Immature natural killer cell (primary cell): ENCODE measurements at regions not wholly inside any gene's neighbourhood (a gene's known extent, or its start where the extent isn't known, plus 50 kb on each side); places are given as distances from the start of the nearest gene placed in this dataset.

ENCODE experiments used
- DNase-seq, 3 donors: peaks; one replicate each; pipeline ENCODE4 v3.0.0; 2022; ENCODE audit warnings: mixed read lengths in 1 of 3
- H3K27ac Mint-ChIP-seq, 6 donors: one replicate each; pipeline ENCODE4 v1.8.0; 2020; ENCODE audit warnings: mixed read lengths in 6 of 6, mild to moderate bottlenecking in 5 of 6, inconsistent platforms in 4 of 6, moderate library complexity in 3 of 6
- H3K27me3 Mint-ChIP-seq, 3 donors: one replicate each; pipeline ENCODE4 v1.8.0; 2020 to 2021; ENCODE audit warnings: low read depth in 3 of 3, mild to moderate bottlenecking in 3 of 3, mixed read lengths in 3 of 3, moderate library complexity in 3 of 3, inconsistent platforms in 1 of 3
- H3K36me3 Mint-ChIP-seq, 3 donors: one replicate each; pipeline ENCODE4 v1.8.0; 2020; ENCODE audit warnings: mixed read lengths in 3 of 3, inconsistent platforms in 2 of 3, mild to moderate bottlenecking in 2 of 3
- H3K4me1 Mint-ChIP-seq, 2 donors: one replicate each; pipeline ENCODE4 v1.8.0; 2020; ENCODE audit warnings: inconsistent platforms in 2 of 2, mild to moderate bottlenecking in 2 of 2, mixed read lengths in 2 of 2, moderate library complexity in 1 of 2
- H3K4me3 Mint-ChIP-seq, 5 donors: one replicate each; pipeline ENCODE4 v1.8.0; 2020; ENCODE audit warnings: mild to moderate bottlenecking in 5 of 5, mixed read lengths in 5 of 5, inconsistent platforms in 3 of 5, moderate library complexity in 3 of 5
- H3K9me3 Mint-ChIP-seq, 6 donors: one replicate each; pipeline ENCODE4 v1.8.0; 2020; ENCODE audit warnings: mild to moderate bottlenecking in 6 of 6, mixed read lengths in 6 of 6, inconsistent platforms in 4 of 6, moderate library complexity in 3 of 6

DNA sequence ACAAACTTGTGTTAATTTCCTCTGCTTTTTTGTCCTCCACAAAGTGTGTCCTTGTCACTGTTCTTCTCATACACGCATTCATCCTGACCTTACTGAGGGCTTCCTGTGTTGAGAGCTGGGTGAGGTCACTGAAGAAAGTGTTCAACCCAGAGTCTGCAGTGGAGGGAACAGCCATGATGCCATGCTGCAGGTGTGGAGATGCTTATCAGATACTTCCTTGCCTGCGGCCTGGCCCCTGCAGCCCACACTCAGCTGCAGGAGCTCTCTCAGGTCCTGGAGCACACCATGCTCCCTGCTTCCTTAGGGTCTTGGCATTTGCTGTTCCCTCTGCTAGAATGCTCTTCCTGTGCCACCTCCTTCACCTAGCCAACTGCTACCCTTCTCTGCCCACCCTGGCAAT is 108.1 kb upstream of the SPRY4 start:
- Mint-ChIP-seq H3K27me3 (peaks cover 0 to 5% (median 0%) of the 10 kb centered on the region in 3 donors), H3K27ac (peak overlapping the region; percentile 85 to 98 (median 92)), H3K9me3 (no peaks in the 10 kb centered on the region), H3K4me1 (peaks cover 35 to 37% of the 10 kb centered on the region in 2 donors), H3K36me3 (peaks cover 0 to 3% (median 0%) of the 10 kb centered on the region in 3 donors), H3K4me3 (peak overlapping the region; percentile 64 to 83 (median 81))
- peak; percentile 74 to 82 (median 82) for DNase-seq

DNA sequence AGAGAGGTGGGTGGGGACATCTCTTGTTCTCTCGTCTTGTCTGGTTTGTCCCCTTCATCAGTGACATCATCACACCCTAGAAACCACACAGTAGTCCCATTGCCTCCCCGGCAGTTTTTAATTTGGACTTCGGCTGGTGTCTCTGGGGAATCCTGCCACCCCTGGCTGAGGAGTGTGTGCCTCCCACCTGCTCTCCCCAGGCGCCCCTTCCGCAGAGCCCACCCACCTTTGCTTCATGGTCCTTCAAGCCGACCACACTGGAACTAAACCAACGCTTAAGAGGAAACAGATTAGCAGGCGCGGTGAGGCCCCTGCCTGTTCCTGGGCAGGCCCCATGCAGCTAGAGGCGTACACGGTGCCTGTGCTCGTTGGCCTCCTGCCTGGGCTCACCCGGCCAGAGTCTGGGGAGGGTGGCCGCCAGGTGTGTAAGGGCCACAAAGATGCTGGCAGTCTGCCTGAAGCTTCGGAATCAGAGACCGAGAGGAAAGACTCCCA is 107.6 kb upstream of the SPRY4 start:
- peak overlapping the region; percentile 85 to 98 (median 92) for H3K27ac Mint-ChIP-seq
- H3K4me3 Mint-ChIP-seq, result peak overlapping the region; percentile 64 to 83 (median 81)
- H3K9me3 Mint-ChIP-seq, result no peaks in the 10 kb centered on the region
- H3K36me3 Mint-ChIP-seq, result peaks cover 0 to 3% (median 0%) of the 10 kb centered on the region in 3 donors
- peaks cover 38 to 41% of the 10 kb centered on the region in 2 donors for H3K4me1 Mint-ChIP-seq
- peak; percentile 51 to 58 (median 51) for DNase-seq
- peaks cover 0 to 5% (median 0%) of the 10 kb centered on the region in 3 donors for H3K27me3 Mint-ChIP-seq

DNA sequence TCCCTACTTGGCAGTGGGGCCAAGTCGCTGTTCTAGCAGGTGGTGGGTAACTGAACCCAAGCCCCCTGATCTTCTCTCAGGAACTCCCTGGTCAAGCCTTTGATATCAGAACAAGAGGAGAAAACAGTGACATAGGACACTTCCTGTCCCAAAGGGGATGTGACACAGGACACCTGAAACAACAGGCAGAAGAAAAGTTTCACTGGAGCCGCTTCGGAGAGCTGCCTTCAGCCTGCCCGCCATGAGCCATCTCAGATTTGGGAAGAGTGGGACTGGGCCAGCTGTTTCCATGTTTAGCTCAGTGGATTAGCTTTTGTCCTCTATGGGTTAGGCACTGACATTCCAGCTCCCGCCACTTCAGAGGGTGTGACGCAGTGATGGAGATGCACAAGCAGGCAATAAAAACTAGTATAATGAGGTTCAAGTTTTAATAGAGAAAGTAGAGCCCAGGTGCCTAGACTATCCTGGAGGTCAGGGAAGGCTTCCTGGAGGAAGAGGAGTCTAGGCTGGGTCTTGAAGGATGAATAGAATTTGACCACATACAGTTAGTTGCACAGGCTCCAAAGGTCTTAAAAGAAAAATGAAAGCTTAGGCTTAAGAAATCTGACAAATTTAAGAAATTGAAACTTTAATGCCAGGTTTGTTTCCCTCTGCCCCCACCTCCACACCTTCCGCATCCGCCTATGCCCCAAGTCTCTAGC is 104.1 kb upstream of the SPRY4 start:
- Mint-ChIP-seq H3K4me3 (no peak overlapping the region), H3K9me3 (peaks cover 0 to 5% (median 0%) of the 10 kb centered on the region in 6 donors), H3K36me3 (peaks cover 0 to 8% (median 3%) of the 10 kb centered on the region in 3 donors), H3K27ac (peak overlapping the region in 1 of 6 donors; percentile 40), H3K27me3 (peaks cover 2 to 5% (median 2%) of the 10 kb centered on the region in 3 donors), H3K4me1 (peaks cover 66 to 70% of the 10 kb centered on the region in 2 donors)
- no peak for DNase-seq

DNA sequence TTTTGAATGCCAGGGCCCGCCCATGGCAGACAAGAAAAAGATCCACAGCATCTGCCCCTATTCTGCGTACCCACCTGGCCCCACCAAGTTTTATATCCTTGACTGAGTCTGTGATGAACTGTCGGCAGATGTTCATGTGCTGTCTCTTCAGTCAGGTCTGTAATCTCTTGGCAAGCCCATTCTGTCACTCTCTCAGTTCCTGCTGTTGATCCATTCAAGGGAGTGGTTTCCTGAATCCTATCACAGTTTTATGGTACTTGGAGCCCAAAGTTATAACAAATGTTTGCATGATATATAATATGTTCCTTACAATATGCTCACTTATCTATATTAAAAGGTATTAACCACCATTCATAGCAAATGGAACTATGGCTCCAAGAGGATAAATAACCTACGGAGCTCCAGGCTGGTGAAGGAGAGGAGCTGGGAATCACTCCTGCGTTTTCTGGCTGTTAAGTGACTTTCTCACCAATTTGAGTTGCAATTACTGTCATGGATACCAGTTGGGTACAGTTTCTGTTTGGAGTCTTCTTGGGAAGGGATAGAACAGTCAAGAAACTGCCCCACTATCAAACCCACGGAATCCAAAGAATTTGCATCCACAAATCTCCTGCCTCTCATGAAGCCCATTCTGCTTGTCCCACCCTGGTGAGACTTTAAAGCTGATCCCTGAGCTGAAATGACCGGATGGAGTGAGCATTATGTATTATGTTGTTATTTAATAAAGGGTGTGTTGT is 103.4 kb upstream of the SPRY4 start:
- Mint-ChIP-seq H3K4me1 (peaks cover 59 to 62% of the 10 kb centered on the region in 2 donors), H3K4me3 (no peak overlapping the region), H3K27ac (peak overlapping the region in 2 of 6 donors; percentile 5 to 21)

GRCh38 chr5:142427529-142427928 is 102.7 kb upstream of the SPRY4 start:
- peaks cover 0 to 5% (median 0%) of the 10 kb centered on the region in 6 donors for H3K9me3 Mint-ChIP-seq
- peaks cover 0 to 8% (median 3%) of the 10 kb centered on the region in 3 donors for H3K36me3 Mint-ChIP-seq
- H3K4me3 Mint-ChIP-seq, result peak overlapping the region in 2 of 5 donors; percentile 5 to 30
- peaks cover 2 to 4% (median 2%) of the 10 kb centered on the region in 3 donors for H3K27me3 Mint-ChIP-seq
- peak overlapping the region in 4 of 6 donors; percentile 5 to 86 (median 44) for H3K27ac Mint-ChIP-seq
- H3K4me1 Mint-ChIP-seq, result peaks cover 52 to 56% of the 10 kb centered on the region in 2 donors
- DNase-seq, result no peak

More for the DNA sequence above, 103.4 kb upstream of the SPRY4 start:
- Mint-ChIP-seq H3K27me3 (peaks cover 2 to 5% (median 2%) of the 10 kb centered on the region in 3 donors), H3K9me3 (peaks cover 0 to 5% (median 0%) of the 10 kb centered on the region in 6 donors), H3K36me3 (peaks cover 0 to 8% (median 3%) of the 10 kb centered on the region in 3 donors)
- no peak for DNase-seq

- DNase-seq, result no peak
- Mint-ChIP-seq H3K4me3 (peak overlapping the region; percentile 23 to 76 (median 66)), H3K9me3 (peaks cover 0 to 5% (median 0%) of the 10 kb centered on the region in 6 donors), H3K27me3 (peaks cover 2% of the 10 kb centered on the region in 3 donors), H3K4me1 (peaks cover 47 to 50% of the 10 kb centered on the region in 2 donors), H3K27ac (peak overlapping the region; percentile 73 to 89 (median 80)), H3K36me3 (peaks cover 0 to 8% (median 3%) of the 10 kb centered on the region in 3 donors)
Measured at GRCh38 chr5:142427015-142427364, 102.2 kb upstream of the SPRY4 start.

GRCh38 chr5:142426129-142427014 is 101.6 kb upstream of the SPRY4 start:
- DNase-seq, result peak; percentile 68 to 74 (median 73)
- Mint-ChIP-seq H3K4me3 (peak overlapping the region; percentile 65 to 76 (median 68)), H3K4me1 (peaks cover 45 to 49% of the 10 kb centered on the region in 2 donors), H3K27me3 (peaks cover 0 to 2% (median 2%) of the 10 kb centered on the region in 3 donors), H3K27ac (peak overlapping the region; percentile 73 to 89 (median 85)), H3K36me3 (peaks cover 0 to 8% (median 3%) of the 10 kb centered on the region in 3 donors), H3K9me3 (peaks cover 0 to 5% (median 0%) of the 10 kb centered on the region in 6 donors)

DNA sequence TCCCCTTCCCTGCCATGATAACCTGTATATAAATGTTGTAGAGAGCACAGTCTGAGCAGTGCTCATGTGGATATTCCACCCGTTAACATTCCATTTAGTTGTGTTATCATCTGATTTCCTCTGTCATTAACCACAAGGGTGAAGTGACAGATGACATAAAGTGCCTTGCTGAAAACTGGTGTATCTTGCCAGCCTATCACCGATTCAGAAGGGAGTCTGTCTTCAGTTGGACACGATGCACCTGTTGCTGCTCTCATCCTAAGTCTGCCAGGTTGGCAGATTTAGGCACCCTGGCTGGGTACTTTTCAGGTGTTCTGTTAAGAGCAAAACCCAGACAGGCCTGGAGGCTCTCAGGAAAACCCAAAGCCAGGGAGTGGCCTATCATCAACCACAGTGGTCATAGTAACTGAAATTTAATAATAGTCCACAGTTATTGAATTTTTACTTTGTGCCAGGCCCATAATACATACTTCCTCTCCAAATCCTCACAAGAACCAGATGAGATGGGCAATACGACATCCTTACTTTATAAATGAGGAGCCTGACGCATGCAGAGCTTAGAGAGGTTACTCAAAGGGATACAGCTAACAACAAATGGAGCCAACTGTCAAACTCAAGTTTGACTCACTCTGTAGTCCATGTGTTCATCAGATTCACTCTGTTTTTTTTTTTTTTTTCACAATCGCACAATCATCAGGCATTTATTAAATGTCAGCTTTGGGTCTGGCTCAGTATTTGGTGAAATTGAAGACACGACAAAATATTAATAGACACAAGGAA is 100.7 kb upstream of the SPRY4 start:
- peak overlapping the region; percentile 65 to 76 (median 68) for H3K4me3 Mint-ChIP-seq
- H3K27ac Mint-ChIP-seq, result peak overlapping the region; percentile 73 to 87 (median 82)

GRCh38 chr5:142422429-142422828 is 97.6 kb upstream of the SPRY4 start:
- Mint-ChIP-seq H3K9me3 (peaks cover 0 to 5% (median 0%) of the 10 kb centered on the region in 6 donors), H3K27me3 (peaks cover 0 to 2% (median 2%) of the 10 kb centered on the region in 3 donors), H3K27ac (no peak overlapping the region), H3K36me3 (peaks cover 0 to 8% (median 0%) of the 10 kb centered on the region in 3 donors), H3K4me3 (no peak overlapping the region), H3K4me1 (peaks cover 56 to 62% of the 10 kb centered on the region in 2 donors)
- no peak for DNase-seq

More for the DNA sequence above, 100.7 kb upstream of the SPRY4 start:
- DNase-seq, result no peak
- Mint-ChIP-seq H3K9me3 (peaks cover 0 to 5% (median 0%) of the 10 kb centered on the region in 6 donors), H3K36me3 (peaks cover 0 to 8% (median 0%) of the 10 kb centered on the region in 3 donors), H3K4me1 (peaks cover 47 to 51% of the 10 kb centered on the region in 2 donors), H3K27me3 (peaks cover 0 to 2% (median 2%) of the 10 kb centered on the region in 3 donors)

DNA sequence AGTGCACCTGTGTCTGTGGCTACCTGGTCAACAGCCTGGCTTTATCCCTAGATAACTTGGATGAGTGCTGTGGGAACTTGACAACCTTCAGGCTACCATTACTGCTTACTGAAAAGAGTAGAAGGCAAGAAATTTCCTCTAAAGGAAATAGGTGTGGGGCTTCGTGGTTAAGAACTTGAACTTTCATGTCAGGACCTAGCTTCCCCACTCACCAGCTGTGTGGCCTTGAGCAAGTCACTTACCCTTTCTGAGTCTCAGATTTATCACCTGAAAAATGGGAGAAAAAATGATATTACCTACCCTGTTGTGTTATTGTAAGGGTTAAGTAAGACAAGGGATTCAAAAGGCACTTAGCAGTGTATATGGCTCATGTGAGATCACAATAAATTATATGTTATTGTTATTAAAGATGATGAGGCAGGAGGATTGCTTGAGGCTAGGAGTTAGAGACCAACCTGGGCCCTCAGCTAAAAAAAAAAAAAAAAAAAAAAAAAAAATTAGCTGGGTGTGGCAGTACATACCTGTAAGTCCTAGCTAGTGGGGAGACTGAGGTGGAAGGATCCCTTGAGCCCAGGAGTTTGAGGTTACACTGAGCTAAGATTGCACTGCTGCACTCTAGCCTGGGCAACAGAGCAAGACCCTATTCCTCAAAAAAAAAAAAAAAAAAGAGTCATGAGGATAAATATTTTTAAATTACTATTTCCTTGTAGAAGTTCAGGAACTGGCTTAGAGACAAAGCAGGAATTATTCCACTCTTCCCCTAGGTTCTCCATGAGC is 97.0 kb upstream of the SPRY4 start:
- Mint-ChIP-seq H3K27ac (no peak overlapping the region), H3K4me3 (peak overlapping the region in 1 of 5 donors; percentile 14), H3K9me3 (peaks cover 0 to 5% (median 0%) of the 10 kb centered on the region in 6 donors), H3K36me3 (peaks cover 0 to 8% (median 0%) of the 10 kb centered on the region in 3 donors), H3K27me3 (peaks cover 0 to 2% (median 2%) of the 10 kb centered on the region in 3 donors), H3K4me1 (peaks cover 50 to 55% of the 10 kb centered on the region in 2 donors)
- no peak for DNase-seq

- Mint-ChIP-seq H3K36me3 (peaks cover 0 to 5% (median 0%) of the 10 kb centered on the region in 3 donors), H3K4me1 (peaks cover 44 to 50% of the 10 kb centered on the region in 2 donors), H3K9me3 (peaks cover 0 to 5% (median 0%) of the 10 kb centered on the region in 6 donors), H3K27me3 (peaks cover 0 to 2% (median 2%) of the 10 kb centered on the region in 3 donors), H3K4me3 (peak overlapping the region; percentile 8 to 64 (median 19)), H3K27ac (no peak overlapping the region)
- no peak for DNase-seq
Measured at GRCh38 chr5:142421228-142421617, 96.4 kb upstream of the SPRY4 start.
